IPS DF 19.7 (cell line): ENCODE measurements at regions not wholly inside any gene's neighbourhood (a gene's known extent, or its start where the extent isn't known, plus 50 kb on each side); places are given as distances from the start of the nearest gene placed in this dataset.
"Not testable (repeated sequence)": the region's sequence is repeated elsewhere in the genome, so short reads cannot be mapped to it uniquely, and the experiment has no call there.

ENCODE experiments used
- DNase-seq: peaks from one replicate; pipeline ENCODE4 v3.0.0-alpha.2; 2013; ENCODE audit warnings: low read depth, low spot score

DNA sequence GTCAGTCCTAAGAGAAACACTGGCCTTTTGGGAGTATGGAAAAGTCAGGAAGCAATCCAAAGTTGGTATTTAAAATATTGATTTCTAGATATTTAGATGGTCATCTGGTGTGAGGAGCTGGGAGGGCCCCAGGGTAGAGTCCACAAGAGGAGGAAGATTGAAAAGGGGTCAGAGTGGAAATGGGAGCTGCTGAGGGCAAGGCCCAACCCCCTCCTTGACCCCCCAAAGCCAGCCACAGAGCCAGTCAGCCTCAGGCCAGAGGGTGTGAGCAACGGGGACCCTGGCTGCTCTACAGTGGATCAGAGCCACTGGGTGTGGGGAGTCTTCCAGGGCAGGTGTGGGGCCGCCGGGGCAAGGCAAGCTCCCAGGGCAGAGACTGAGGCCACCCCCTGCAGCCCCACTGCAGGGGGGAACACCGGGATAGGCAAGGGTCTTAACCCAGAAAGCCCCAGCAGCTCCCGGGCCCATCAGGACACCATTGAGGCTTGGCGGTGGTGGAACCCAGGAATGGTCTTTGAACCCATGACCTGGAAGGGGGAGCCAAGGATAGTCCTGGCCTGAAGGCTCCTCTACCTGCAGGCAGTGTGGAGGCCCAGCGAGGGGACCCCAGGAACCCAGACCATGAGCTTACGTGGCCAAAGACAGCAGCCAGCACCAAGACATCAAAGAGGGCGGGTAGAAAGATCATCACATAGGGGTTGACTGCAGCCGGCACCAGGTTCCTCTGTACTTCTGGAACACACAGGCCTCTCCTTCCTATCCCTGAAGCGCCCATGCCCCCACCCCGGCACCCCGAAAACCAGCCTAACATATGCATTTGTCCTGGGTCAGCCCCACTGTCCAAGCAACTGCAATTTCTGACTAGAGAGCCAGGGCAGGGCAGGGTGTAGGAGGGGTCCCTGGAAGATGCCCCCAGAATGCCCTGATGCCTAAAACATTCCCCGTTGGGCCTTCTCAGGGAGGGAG is 51.3 kb upstream of the CSPG4 start:
- DNase-seq = not testable (repeated sequence)

DNA sequence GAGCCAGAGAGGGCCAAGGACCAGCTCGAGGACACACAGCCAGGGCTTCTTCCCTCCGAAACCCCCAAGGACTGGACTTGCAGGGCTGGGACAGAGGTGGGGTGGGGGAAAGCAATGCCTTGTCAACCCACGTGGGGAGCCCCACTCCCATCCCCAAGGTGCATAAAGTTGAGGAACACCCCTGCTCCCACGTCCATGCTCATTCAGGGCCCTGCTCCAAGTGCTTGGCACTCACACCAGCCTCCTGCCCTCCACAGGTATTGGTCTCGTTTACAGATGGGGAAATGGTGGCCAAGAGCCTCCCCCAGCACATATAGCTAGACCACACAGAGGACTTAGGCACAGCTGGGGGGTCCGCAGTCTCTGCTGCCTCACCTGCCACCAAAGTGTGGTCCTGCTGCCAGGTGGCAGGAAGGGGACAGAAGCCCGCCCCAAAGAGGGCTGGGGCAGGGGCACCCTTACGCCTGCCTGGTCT is 50.5 kb upstream of the CSPG4 start:
- DNase-seq = no peak
